Lung (tissue), 11 donors: ENCODE measurements at regions not wholly inside any gene's neighbourhood (a gene's known extent, or its start where the extent isn't known, plus 50 kb on each side); places are given as distances from the start of the nearest gene placed in this dataset.

Experiments
- ATAC-seq: fragments of 200-7000 bp; cut with Tn5 transposase; one replicate; pipeline ENCODE4 v1.9.1; 2020; ENCODE audit warnings: moderate number of reproducible peaks; ENCODE audit not compliant: insufficient read depth, low FRiP score
- DNase-seq, 3 donors: peaks; one replicate each; pipeline ENCODE4 v3.0.0-alpha.2; 2013 to 2017
- H3K27ac ChIP-seq, 2 donors: one replicate each; pipeline ENCODE4 v1.5.1; 2013; ENCODE audit warnings: mild to moderate bottlenecking in 2 of 2, moderate library complexity in 2 of 2, control low read depth in 1 of 2, inconsistent platforms in 1 of 2, low read depth in 1 of 2, low read length in 1 of 2
- H3K27me3 ChIP-seq, 3 donors: one replicate each; pipeline ENCODE4 v1.5.1; 2013; ENCODE audit warnings: low read length in 2 of 3; ENCODE audit not compliant: control insufficient read depth in 3 of 3, insufficient read depth in 3 of 3
- H3K36me3 ChIP-seq, 4 donors: one replicate each; pipeline ENCODE4 v1.5.1; 2013; ENCODE audit warnings: low read length in 4 of 4, mild to moderate bottlenecking in 1 of 4, moderate library complexity in 1 of 4; ENCODE audit not compliant: control insufficient read depth in 4 of 4, insufficient read depth in 4 of 4
- H3K4me1 ChIP-seq, 5 donors: one replicate each; pipeline ENCODE4 v1.5.1; 2013; ENCODE audit warnings: low read length in 5 of 5, mild to moderate bottlenecking in 2 of 5, moderate library complexity in 1 of 5; ENCODE audit not compliant: control insufficient read depth in 5 of 5, insufficient read depth in 5 of 5
- H3K4me3 ChIP-seq: one replicate; pipeline ENCODE4 v1.5.1; 2013; ENCODE audit warnings: mild to moderate bottlenecking, control low read depth, moderate library complexity
- H3K9ac ChIP-seq, 2 donors: one replicate each; pipeline ENCODE4 v1.5.1; 2013; ENCODE audit warnings: low read length in 2 of 2, control low read depth in 1 of 2; ENCODE audit not compliant: insufficient read depth in 1 of 2
- H3K9me3 ChIP-seq, 4 donors: one replicate each; pipeline ENCODE4 v1.5.1; 2013; ENCODE audit warnings: low read length in 3 of 4, mild to moderate bottlenecking in 1 of 4, moderate library complexity in 1 of 4; ENCODE audit not compliant: control insufficient read depth in 4 of 4, insufficient read depth in 3 of 4
- whole genome bisulfite sequencing, 2 donors: extraction: QIAGEN DNeasy Blood & Tissue Kit; methylation state at CpG; one replicate each; pipeline ENCODE4 v1.1.7; 2013; 5-methylcytosine and 5-hydroxymethylcytosine counted together
- TF ChIP-seq, protein P1 (sequence below): IDR thresholded peaks from 2 replicates; pipeline ENCODE4 v1.5.1; 2012; ENCODE audit warnings: mild to moderate bottlenecking; ENCODE audit errors: control extremely low read depth, extremely low read depth
- donor health status: control.
- donor health status: control.
- donor health status: Bipolar disorder and iron deficiency.
- donor health status: healthy.
- donor health status: DM: yes; HTN: yes; CAD: no.

DNA sequence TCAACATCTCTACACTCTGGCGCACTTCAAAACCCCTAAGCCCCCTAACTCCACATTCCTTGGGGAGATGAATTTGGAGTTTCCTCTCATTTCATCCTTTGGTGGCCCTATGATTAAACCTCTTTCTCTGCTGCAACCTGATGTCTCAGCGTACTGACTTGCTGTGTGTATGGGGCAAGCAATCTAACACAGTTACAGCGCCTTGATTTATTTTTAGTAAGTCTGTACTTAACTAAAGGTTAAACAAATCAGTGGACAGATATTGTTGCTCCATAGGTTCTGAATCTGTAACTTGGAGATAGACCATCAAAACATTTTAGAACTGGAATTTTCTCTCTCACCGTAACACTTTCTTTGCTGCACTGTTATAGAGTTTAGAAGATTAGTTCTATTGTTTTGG is 452.8 kb downstream of the IRX1 start:
- WGBS, 2 donors: 79 to 80% methylated on average over 4 of the region's 4 CpGs
- peaks cover 0 to 1% (median 0%) of the 10 kb centered on the region in 5 donors for H3K4me1 ChIP-seq
- no peaks in the 10 kb centered on the region for H3K36me3 ChIP-seq
- no peaks in the 10 kb centered on the region for H3K27me3 ChIP-seq
- DNase-seq: no peak
- no peak overlapping the region for H3K9ac ChIP-seq
- peaks cover 0 to 2% (median 0%) of the 10 kb centered on the region in 4 donors for H3K9me3 ChIP-seq
- H3K4me3 ChIP-seq: no peak overlapping the region
- no peak for ATAC-seq
- TF ChIP-seq, protein P1, sequence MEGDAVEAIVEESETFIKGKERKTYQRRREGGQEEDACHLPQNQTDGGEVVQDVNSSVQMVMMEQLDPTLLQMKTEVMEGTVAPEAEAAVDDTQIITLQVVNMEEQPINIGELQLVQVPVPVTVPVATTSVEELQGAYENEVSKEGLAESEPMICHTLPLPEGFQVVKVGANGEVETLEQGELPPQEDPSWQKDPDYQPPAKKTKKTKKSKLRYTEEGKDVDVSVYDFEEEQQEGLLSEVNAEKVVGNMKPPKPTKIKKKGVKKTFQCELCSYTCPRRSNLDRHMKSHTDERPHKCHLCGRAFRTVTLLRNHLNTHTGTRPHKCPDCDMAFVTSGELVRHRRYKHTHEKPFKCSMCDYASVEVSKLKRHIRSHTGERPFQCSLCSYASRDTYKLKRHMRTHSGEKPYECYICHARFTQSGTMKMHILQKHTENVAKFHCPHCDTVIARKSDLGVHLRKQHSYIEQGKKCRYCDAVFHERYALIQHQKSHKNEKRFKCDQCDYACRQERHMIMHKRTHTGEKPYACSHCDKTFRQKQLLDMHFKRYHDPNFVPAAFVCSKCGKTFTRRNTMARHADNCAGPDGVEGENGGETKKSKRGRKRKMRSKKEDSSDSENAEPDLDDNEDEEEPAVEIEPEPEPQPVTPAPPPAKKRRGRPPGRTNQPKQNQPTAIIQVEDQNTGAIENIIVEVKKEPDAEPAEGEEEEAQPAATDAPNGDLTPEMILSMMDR: no peak
- H3K27ac ChIP-seq: no peak overlapping the region

DNA sequence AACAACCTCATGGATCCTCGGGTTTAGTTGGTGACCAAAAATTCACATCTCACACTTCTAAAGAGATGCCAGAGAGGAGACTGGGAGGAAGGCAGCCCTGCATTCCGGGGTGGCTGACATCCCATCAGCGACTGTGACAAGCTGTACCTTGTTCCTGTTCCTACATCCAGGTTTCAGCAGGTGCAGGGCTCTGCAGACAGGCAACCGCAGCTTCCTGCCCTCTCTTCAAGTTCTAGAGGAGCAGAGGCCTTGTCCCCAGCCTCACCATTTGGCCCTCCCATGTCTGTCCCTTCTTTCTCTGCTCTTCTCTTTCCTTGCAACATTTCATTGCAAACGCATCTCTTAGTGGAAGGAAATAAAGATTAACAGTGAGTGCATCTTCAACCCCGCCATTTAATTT is 454.6 kb downstream of the IRX1 start:
- ATAC-seq (no peak), DNase-seq (no peak)
- no peaks in the 10 kb centered on the region for H3K27me3 ChIP-seq
- H3K4me3 ChIP-seq: no peak overlapping the region
- H3K27ac ChIP-seq: no peak overlapping the region
- TF ChIP-seq, protein P1: no peak
- no peaks in the 10 kb centered on the region for H3K36me3 ChIP-seq
- peaks cover 0 to 2% (median 0%) of the 10 kb centered on the region in 4 donors for H3K9me3 ChIP-seq
- 83 to 86% methylated on average over 6 of the region's 6 CpGs for WGBS, 2 donors
- no peak overlapping the region for H3K9ac ChIP-seq
- H3K4me1 ChIP-seq: no peaks in the 10 kb centered on the region

DNA sequence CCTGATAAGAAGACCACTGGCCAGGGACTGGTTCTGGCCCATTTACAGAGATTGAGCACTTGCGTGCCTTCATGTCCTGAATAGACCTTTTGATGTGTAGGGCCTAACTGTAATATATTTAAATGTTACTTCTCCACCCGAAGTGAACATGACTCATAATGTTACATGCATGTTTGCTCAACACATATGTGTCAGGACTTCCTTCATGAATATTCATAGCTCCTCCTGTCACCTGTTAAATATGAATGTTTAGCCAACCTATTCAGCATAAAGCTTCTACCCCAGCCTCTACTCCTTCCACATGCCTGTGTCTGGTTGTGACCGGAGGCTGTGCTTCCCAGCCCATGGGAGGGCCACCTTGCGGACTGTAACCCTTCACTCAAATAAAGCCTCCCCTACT is 457.5 kb downstream of the IRX1 start:
- DNase-seq (no peak), ATAC-seq (no peak)
- no peak overlapping the region for H3K27ac ChIP-seq
- 80% methylated on average over 4 of the region's 4 CpGs for WGBS, 2 donors
- H3K36me3 ChIP-seq: no peaks in the 10 kb centered on the region
- H3K9me3 ChIP-seq: peaks cover 0 to 2% (median 0%) of the 10 kb centered on the region in 4 donors
- TF ChIP-seq, protein P1: no peak
- no peak overlapping the region for H3K9ac ChIP-seq
- no peaks in the 10 kb centered on the region for H3K27me3 ChIP-seq
- no peaks in the 10 kb centered on the region for H3K4me1 ChIP-seq
- no peak overlapping the region for H3K4me3 ChIP-seq

DNA sequence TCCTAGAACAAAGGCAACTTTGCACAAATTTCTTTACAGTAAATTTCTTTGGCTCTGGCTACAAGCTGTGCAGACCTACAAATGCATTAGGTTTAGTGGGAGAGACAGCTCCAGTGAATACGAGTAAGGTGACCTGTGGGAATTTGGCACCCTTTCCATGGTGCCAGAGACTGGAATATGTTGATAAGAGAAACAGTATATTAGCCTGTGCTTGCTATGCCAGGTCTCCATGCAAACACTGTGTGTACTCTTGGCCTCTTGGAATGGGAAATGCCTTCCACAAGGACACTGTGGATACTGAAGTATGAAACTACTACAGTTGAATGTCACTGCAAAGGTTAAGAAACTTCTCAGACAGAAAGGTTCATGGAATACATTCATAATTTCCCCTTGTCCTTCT is 458.5 kb downstream of the IRX1 start:
- H3K27ac ChIP-seq: no peak overlapping the region
- TF ChIP-seq, protein P1: no peak
- H3K9ac ChIP-seq: no peak overlapping the region
- no peaks in the 10 kb centered on the region for H3K27me3 ChIP-seq
- H3K36me3 ChIP-seq: no peaks in the 10 kb centered on the region
- no peak for DNase-seq
- no peaks in the 10 kb centered on the region for H3K4me1 ChIP-seq
- WGBS, 2 donors: 56 to 84% methylated on average over 1 of the region's 1 CpG
- H3K4me3 ChIP-seq: no peak overlapping the region
- H3K9me3 ChIP-seq: no peaks in the 10 kb centered on the region
- no peak for ATAC-seq
